CD4-positive, alpha-beta T cell treated with Interleukin-4 for 4 hours (primary cell): ENCODE measurements at regions not wholly inside any gene's neighbourhood (a gene's known extent, or its start where the extent isn't known, plus 50 kb on each side); places are given as distances from the start of the nearest gene placed in this dataset.

ENCODE experiments used
- DNase-seq: peaks from one replicate; pipeline ENCODE4 v3.0.0-alpha.2; 2020

GRCh38 chr7:24478137-24478655 is 95.1 kb upstream of the PALS2 start:
- DNase-seq, result no peak

DNA sequence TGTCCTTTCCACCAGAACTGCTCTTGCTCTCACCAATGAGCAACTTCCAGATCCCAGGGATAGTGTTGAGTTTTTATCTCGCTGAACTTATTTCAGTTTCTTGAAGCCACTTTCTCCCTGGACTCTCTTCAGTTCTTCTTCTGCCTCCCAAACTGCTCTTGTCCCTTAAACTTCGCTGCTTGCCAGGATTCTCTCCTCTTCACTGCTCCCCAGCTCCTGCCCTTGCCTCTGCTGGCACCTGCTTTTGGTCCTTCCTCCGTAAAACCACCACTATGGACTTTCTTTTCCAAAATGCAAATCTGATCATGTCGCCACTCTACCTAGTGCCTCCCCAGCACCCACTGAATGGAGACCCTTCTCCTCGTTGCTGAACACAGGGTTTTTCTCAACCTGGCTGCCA is 92.8 kb upstream of the PALS2 start:
- DNase-seq, result no peak

- no peak for DNase-seq
These were observed 89.4 kb upstream of the PALS2 start for GRCh38 chr7:24483804-24484203.

GRCh38 chr7:24492576-24492975 is 80.7 kb upstream of the PALS2 start:
- DNase-seq, result no peak

GRCh38 chr7:24494832-24495231 is 78.4 kb upstream of the PALS2 start:
- no peak for DNase-seq

- no peak for DNase-seq
These were observed 77.2 kb upstream of the PALS2 start for GRCh38 chr7:24496036-24496435.

DNA sequence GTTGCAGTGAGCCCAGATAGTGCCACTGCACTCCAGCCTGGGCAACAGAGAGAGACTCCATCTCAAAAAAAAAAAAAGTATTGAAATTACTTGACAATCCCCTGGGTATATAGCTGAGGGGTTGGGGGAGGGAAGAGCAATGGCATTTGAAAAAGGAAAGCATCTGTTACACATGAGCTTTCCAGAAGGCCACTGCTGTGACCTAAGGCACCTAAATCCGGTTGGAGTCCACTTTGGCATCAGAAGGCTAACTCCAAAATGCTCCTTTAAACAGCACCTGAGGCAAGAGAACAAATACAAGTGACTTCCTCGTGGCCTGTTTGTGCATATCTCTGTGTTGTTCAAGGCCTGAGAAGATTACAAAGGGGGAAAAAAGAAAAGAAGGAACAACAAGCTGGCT is 74.8 kb upstream of the PALS2 start:
- DNase-seq, result no peak

DNA sequence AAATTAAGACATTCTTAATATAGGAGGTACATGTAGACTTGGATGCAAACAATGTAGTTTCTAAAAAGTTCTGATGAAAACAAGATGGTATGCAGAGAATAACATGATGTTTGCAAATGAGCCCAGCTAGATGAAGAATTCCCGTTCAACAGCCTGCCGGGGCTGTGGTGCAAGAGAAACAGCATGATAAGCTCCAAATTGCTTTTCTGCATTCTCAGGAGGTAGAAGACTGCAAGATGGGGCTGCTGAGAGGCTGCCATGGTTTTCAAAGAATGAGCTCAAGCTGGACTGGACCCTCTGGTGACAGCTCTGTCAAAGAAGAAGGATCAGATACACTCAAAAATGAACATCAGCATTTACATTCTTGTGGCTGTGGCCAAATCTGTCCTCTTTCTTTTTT is 73.4 kb upstream of the PALS2 start:
- no peak for DNase-seq

GRCh38 chr7:24500599-24500998 is 72.7 kb upstream of the PALS2 start:
- DNase-seq, result no peak

GRCh38 chr7:24501009-24501408 is 72.2 kb upstream of the PALS2 start:
- no peak for DNase-seq

DNA sequence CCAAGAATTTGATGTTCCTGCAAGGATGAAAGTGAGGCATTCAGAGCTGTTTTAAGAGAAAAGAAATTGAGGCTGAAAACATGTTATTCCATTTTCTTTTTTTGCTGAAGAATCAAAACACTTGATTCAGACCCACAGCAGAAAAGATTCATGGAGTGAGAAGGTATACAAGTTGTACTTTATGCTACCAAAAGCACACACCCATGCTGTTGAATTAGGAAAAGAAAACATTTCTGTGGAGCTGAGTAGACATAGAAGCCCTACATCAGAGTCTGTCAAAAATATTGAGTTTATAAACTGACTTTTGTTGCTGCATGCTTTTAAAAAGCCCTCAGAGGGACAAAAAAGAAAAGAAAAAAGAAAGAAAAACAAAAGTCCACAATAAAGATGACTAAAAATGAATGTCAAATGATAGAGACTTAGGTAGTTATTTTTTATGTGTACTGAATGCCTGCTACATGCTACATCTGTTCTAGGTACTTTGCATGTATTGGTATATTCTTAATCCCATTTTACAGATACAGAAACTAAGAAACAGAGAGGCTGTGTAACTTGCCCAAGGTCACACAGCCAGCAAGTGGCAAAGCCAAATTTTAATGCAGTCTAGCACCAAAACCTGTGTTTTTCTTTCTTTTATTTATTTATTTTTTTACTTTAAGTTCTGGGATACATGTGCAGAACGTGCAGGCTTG is 71.7 kb upstream of the PALS2 start:
- no peak for DNase-seq

DNA sequence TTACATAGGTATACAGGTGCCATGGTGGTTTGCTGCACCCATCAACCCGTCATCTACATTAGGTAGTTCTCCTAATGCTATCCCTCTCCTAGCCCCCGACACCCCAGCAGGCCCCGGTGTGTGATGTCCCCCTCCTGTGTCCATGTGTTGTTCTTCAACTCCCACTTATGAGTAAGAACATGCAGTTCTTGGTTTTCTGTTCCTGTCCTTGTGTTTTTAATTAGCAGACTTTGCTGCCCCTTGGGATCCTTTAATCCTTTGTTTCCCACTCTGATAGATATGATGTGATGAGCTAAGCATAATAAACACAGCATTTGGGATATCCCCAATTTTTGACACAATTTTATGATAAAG is 71.1 kb upstream of the PALS2 start:
- DNase-seq, result no peak

- DNase-seq, result no peak
These were observed 69.7 kb upstream of the PALS2 start for GRCh38 chr7:24503506-24503905.

- no peak for DNase-seq
These were observed 69.2 kb upstream of the PALS2 start for GRCh38 chr7:24504040-24504439.

DNA sequence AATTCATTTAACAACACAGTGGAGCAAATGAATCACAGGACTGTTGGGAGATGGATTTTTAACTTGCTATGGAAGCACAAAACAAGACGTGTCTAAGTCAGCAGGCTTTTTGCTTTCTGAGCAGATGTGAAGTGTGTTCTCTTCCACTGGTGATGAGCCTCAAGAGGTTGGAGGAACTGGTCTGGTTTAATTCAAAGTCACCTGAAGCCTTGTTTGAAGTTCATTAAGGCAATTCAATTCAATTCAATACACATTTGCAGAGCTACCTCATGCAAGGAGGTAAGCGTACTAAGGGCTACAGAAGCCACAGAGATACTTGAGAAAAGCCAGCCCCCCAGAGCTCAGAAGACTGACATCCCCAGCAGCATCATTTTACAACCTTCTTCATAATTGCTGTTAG is 68.4 kb upstream of the PALS2 start:
- no peak for DNase-seq

- DNase-seq, result no peak
These were observed 67.3 kb upstream of the PALS2 start for GRCh38 chr7:24505968-24506367.

GRCh38 chr7:24508316-24508715 is 64.9 kb upstream of the PALS2 start:
- DNase-seq, result no peak

- no peak for DNase-seq
These were observed 62.5 kb upstream of the PALS2 start for GRCh38 chr7:24510759-24511158.

GRCh38 chr7:24517166-24517565 is 56.1 kb upstream of the PALS2 start:
- no peak for DNase-seq

- DNase-seq, result no peak
These were observed 51.2 kb upstream of the PALS2 start for GRCh38 chr7:24521917-24522623.
